Activated CD4-positive, alpha-beta memory T cell treated with anti-CD3 and anti-CD28 coated beads, Interleukin-2, amount 10 ng/mL, durations not matched to agents 7 days and 5 days (primary cell): ENCODE measurements at regions not wholly inside any gene's neighbourhood (a gene's known extent, or its start where the extent isn't known, plus 50 kb on each side); places are given as distances from the start of the nearest gene placed in this dataset.

Experiments
- CTCF ChIA-PET: fragments of 350-600 bp; sonication (Branson Sonifier 250); formaldehyde crosslinking; loops from one replicate; lab custom pipeline; 2021; ENCODE audit warnings: antibody characterized with exemption, inconsistent platforms; lab: Charles Lee
- POLR2A ChIA-PET: fragments of 350-600 bp; sonication (Branson Sonifier 250); formaldehyde crosslinking; loops from one replicate; lab custom pipeline; 2021; ENCODE audit warnings: antibody characterized with exemption; lab: Charles Lee
- DNase-seq: peaks from one replicate; pipeline ENCODE4 v3.0.0-alpha.2; 2020
- H3K27ac Mint-ChIP-seq: one replicate; pipeline ENCODE4 v1.8.0; 2021; ENCODE audit warnings: mild to moderate bottlenecking, mixed read lengths
- H3K27me3 Mint-ChIP-seq: one replicate; pipeline ENCODE4 v1.8.0; 2021; ENCODE audit warnings: mixed read lengths
- H3K36me3 Mint-ChIP-seq: one replicate; pipeline ENCODE4 v1.8.0; 2021; ENCODE audit warnings: low read depth, mixed read lengths
- H3K4me1 Mint-ChIP-seq: one replicate; pipeline ENCODE4 v1.8.0; 2021; ENCODE audit warnings: mixed read lengths
- H3K4me3 Mint-ChIP-seq: one replicate; pipeline ENCODE4 v1.8.0; 2021; ENCODE audit warnings: mild to moderate bottlenecking, mixed read lengths
- H3K9me3 Mint-ChIP-seq: one replicate; pipeline ENCODE4 v1.8.0; 2021; ENCODE audit warnings: mixed read lengths

DNA sequence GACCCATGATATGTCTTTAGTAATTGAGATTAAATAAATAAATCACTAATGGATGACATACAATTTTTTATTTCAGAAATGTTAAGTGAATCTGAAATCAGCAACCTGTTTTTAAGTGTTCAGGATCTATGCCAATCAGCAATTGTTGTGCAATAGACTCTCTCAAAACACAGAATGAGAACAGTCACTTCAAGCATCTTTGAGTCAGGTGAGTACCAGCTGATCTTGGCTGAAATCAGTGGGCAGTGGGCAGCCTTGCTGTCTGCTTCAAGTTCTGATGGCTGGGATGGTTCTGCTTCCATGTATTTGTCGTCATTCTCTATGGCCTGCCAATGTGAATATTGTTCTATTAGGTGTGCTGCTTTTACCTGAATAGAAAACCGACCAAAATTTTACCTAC lies 82.3 kb upstream of the NRG3 start:
- Mint-ChIP-seq H3K9me3 (peaks cover 2% of the 10 kb centered on the region), H3K36me3 (no peaks in the 10 kb centered on the region), H3K27me3 (no peaks in the 10 kb centered on the region), H3K4me3 (no peak overlapping the region), H3K4me1 (no peaks in the 10 kb centered on the region), H3K27ac (no peak overlapping the region)
- POLR2A ChIA-PET: no interaction called here
- CTCF ChIA-PET: no interaction called here
- no peak for DNase-seq

DNA sequence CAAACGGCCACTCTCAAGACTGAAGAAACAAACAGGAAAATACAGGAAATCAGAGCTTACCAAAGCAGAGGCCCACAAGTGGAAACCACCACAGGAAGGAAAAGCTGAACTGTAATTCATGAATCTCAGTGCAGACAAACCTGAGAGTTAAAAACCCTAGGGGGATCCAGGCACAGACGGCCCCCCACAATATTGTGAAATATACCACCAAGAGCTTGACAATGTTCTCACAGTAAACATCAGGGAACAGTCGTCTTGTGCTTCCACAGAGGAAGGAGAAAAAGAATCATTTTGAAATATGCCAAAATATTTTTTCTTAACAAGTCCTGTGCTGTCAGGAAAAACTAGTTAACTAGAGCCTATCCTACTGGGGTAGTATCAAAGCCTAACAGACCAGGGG lies 68.2 kb upstream of the NRG3 start:
- POLR2A ChIA-PET: no interaction called here
- Mint-ChIP-seq H3K36me3 (no peaks in the 10 kb centered on the region), H3K27ac (no peak overlapping the region), H3K9me3 (peaks cover 14% of the 10 kb centered on the region), H3K27me3 (no peaks in the 10 kb centered on the region), H3K4me1 (no peaks in the 10 kb centered on the region), H3K4me3 (no peak overlapping the region)
- no peak for DNase-seq
- CTCF ChIA-PET: no interaction called here

DNA sequence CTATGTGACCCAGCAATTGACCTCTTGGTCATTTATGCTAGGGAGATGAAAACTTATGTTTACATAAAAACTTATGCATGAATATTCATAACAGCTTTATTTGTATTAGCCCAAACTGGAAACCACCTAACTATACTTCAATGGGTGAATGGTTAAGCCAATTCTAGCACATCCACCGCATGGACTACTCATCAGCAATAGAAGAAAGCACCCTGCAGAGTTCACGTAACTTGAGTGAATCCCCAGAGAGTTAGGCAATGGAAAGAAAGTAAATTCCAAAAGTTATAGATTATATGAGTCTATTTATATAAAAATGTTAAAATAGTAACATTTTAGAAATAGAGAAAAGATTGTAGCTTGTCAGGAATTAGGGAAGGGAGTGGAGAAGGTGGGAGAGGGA lies 60.2 kb upstream of the NRG3 start:
- H3K9me3 Mint-ChIP-seq: peaks cover 5% of the 10 kb centered on the region
- H3K27me3 Mint-ChIP-seq: no peaks in the 10 kb centered on the region
- H3K27ac Mint-ChIP-seq: no peak overlapping the region
- CTCF ChIA-PET: no interaction called here
- H3K4me1 Mint-ChIP-seq: no peaks in the 10 kb centered on the region
- H3K36me3 Mint-ChIP-seq: no peaks in the 10 kb centered on the region
- DNase-seq: no peak
- POLR2A ChIA-PET: no interaction called here
- H3K4me3 Mint-ChIP-seq: no peak overlapping the region

DNA sequence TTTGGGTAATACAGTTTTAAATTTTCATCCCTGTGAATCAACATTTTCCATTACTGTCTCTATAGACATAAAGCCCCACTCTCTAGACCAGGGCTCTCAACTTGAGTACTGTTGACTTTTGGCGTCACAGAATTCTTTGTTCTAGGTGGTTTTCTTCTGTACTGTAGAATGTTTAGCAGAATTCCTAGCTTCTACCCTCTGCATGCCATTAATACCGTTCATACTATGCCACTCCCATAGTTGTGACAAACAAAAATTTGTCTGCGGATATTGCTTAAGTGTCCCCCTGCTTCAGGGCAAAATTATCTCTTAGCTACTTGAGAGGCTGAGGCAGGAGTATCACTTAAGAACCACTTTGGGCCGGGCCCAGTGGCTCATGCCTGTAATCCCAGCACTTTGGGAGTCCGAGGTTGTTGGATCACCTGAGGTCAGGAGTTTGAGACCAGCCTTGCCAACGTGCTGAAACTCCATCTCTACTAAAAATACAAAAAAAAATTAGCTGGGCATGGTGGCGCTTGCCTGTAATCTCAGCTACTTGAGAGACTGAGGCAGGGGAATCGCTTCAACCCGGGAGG lies 57.3 kb upstream of the NRG3 start:
- Mint-ChIP-seq H3K27me3 (no peaks in the 10 kb centered on the region), H3K4me3 (no peak overlapping the region), H3K4me1 (no peaks in the 10 kb centered on the region), H3K9me3 (peaks cover 2% of the 10 kb centered on the region), H3K36me3 (no peaks in the 10 kb centered on the region), H3K27ac (no peak overlapping the region)
- POLR2A ChIA-PET: no interaction called here
- DNase-seq: no peak
- CTCF ChIA-PET: no interaction called here

DNA sequence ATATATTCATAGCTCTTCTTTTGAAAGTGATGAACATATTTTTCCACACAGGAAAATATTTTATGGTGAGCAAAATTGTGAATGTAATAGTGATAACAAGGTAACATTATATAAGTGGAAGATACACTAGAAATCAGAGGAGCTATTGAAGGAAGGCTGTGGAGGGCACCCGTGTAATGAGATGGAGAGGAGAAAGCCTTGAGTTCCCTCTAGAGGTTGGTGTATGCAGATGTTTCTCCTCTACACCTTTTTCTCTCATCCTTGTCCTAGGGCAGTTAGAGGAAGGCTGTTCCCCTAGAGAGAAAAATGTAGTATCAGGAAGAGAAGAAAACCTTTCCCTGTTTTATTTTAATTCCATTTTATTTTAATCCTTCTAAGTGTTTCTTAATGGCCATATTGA lies 54.6 kb upstream of the NRG3 start:
- no peak for DNase-seq
- Mint-ChIP-seq H3K27me3 (no peaks in the 10 kb centered on the region), H3K36me3 (no peaks in the 10 kb centered on the region), H3K27ac (no peak overlapping the region), H3K9me3 (peaks cover 2% of the 10 kb centered on the region), H3K4me3 (no peak overlapping the region), H3K4me1 (no peaks in the 10 kb centered on the region)
- CTCF ChIA-PET: no interaction called here
- POLR2A ChIA-PET: no interaction called here
